NCI-H524 treated with DMSO at 0.1 percent for 48 hours (cell line): ENCODE measurements at regions not wholly inside any gene's neighbourhood (a gene's known extent, or its start where the extent isn't known, plus 50 kb on each side); places are given as distances from the start of the nearest gene placed in this dataset.

Experiments
- DNase-seq: peaks from one replicate; lab custom pipeline; 2025; lab: John Stamatoyannopoulos, UW

DNA sequence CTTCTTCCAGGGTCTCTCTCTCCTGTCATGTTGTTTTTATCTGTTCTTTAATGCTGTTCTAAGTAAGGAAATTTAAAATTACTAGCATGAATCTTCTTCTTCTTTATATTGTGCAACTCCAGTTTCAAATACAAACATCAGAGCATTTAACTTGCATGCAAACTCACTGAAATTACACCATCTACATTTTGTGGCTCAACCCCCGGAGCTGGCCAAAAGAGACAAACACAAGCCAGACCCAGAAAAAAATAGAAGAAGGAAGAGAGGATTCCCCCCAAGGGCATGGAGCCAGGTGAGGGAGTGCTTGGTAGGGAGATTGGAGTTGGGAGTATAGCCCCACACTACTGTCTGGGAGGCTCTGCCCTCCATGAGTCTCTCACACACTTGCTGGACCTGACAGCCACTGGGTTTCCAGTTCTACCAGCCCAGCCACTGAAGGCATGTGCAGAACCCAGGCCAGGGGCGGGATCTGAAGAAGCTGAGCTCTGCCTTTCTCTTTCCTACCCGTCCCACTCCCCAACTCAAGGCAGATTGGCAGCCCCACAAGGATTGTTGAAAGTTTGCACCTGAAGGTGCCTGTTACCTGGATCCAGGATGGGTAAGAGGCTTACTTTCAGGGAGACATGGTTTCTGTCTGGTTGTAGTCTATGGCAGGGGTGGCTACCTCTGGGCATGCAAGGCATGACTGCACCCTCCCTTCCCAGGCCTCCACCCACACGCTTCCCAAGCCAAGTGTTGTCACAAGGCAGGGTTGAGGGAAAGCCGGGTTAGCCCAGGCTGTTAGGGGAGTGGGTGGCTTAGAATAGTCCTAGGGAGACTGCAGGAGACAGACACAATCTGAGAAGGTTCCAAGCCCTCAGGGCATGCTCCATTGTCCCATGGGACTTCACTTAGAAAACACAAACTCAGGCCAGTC, 297.2 kb downstream of the TGFB2 start:
- no peak for DNase-seq

DNA sequence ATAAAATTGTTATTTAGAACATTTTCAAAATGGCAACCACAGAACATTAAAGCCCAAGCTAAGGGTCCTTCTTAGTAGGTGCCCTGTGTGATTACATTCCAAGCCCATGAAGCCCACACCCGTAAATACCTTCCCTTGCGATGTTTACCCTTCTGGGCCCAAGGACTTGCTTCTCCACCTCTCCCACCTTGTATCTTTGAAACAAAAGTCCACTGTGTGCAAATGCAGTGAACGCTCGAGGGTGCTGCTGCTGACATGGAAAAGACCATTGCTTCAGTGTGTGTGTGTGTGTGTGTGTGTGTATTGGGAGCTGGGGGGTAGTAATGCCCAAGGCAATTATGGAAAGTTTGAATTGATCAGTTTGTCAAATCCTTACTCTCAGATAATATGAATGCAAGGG, 298.1 kb downstream of the TGFB2 start:
- DNase-seq: no peak

DNA sequence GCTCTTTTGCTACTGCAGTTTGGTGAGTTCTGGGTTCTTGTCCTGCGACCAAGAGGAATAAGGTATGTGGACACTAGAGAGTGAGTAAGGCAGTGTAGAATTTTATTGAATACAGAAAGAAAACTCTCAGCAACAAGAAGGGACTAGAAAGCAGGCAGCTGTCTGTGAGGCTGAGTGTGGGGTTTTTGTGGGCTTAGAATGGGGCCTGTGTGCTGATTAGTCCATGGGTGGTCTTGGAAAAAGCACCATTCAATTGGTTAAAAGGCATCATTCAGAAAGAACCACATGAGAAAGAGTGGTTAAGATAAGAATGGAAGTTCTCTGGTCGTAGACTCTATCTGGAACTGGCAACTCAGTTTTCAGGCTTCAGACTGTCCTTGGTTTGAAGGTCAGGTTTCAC, 298.8 kb downstream of the TGFB2 start:
- DNase-seq: no peak

DNA sequence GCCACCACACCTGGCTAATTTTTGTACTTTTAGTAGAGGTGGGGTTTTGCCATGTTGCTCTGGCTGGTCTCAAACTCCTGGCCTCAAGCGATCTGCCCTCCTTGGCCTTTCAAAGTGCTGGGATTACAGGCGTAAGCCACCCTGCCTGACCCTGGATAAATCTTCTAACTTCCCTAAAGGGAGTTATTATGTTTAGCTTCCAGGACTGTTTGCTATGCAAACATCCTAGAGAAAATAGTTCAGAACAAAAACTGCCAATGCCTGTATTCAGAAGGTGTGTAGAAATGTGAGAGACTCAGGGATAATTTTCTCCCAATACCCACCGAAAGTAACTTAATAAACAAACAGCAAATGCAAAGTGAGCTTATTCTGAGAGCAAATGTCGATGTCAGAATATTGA, 301.2 kb downstream of the TGFB2 start:
- DNase-seq: no peak

DNA sequence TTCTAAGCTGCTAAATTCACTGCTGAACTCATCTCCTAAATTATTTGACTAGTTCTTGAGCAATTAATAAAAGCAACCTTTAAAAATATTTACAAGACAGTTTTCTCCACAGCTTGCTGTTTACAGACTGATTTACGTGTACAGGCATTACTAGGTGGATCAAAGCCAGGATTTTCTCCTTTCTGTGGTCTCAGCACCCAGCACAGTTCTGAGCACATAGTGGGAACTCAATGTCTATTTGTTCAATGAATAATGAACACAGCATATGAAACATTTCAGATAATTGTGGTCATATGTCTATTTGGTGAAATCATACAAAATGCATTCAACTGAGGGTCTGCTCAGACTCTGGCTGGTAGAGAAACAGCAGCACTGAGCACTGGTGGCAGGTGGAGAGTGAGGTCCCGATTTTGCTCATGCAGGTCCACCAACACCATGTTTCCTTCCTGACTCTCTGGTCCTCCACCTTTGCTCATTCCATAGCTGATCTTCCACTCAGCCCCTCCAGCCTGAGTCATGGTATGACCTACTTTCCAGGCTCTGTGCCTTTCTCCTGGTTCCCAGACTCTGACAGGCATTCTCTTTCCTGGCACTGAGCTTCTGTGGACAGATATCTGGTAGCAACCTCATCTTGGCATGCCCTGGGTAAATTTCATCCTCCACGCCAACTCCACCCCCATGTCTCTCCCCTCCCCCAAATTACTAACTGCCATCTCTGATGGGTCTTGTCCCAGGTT, 311.3 kb downstream of the TGFB2 start:
- DNase-seq: no peak

DNA sequence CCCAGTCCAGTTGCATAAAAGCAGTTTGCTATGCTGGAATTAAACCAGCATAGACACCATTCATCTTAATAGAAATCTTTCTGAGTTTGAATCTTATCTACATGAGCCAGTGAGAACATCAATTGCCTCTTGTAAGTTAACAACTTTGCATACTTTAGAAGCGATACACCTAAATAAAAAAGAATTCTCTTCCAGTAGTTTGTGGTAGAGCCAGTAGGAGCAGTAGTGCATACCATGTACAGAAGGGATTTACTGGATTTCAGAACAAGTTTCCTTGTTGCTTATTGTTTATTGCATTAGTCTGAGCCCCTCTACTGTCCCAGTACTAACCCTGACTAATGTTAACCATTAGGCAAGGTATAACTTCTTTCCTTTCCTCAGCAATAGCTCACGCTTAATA, 313.1 kb downstream of the TGFB2 start:
- DNase-seq: no peak

DNA sequence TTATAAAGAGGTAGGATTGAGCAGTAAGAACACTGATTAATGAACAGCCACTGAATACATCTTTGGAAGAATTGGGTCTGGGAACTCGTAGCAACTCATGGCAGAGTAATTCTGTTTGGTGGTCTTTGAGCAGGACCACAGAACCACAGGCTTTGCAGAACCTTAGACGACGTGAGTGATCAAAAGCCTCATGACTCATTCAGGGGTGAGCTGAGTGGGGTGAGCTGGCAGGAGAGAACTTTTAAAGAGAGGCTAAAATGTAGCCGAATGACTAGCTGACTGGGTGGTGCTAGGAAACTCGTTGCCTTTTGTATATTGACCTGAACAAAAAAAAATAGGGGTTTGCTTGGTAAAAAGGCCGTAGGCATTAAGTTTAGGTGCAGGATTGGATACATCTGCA, 313.8 kb downstream of the TGFB2 start:
- DNase-seq: no peak

DNA sequence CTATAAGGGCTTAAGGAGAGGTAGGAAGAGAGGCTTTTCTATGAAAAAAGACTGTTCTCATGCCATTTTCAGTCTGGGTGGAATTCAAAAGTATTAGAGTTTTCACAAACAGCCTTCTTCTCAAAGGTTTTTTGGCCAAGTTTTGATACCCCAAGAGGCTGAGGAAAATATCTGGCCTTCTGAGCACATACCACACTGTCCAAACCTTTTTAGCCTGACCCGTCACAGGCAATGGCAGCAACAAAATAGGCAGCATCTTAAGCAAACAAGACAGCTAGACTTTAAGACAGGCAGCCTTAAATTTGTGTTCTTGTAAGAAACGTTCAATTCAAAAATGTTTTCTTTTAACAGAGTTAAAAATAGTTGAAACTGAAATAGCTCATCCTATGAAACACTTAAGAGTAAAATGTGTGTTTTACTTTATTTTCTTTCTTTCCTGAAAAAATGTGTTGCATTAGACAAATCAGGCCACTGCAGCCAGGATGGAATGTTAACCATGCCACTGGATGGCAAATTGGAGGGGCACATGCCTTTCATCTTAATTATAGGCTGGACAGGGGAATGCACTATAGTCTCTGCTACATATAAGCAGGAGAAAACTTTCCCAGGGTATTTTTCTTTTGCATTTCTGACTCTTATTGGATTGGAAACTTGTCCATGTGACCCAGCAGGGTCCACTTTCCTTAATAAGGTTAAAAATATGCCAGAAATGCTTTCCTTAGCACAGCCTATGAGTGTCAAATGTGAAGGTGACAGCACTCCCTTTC, 315.0 kb downstream of the TGFB2 start:
- DNase-seq: no peak

DNA sequence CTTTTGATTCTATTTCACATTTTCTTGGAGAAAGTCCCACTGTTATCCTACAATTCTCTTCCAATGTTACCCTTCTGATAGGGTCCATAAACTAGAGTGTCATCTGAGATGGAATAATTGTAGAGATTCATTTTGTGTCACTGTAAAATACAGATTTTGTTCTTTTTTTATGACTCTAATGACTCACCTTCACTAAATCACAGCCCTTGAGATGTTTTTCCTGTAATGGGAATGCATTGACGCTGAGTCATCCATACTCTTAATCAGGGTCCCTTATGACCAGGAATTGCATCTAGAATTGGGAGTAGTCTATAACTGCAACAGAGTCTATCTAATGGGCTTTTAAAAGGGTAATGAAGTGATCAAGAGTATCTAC, 315.5 kb downstream of the TGFB2 start:
- no peak for DNase-seq

DNA sequence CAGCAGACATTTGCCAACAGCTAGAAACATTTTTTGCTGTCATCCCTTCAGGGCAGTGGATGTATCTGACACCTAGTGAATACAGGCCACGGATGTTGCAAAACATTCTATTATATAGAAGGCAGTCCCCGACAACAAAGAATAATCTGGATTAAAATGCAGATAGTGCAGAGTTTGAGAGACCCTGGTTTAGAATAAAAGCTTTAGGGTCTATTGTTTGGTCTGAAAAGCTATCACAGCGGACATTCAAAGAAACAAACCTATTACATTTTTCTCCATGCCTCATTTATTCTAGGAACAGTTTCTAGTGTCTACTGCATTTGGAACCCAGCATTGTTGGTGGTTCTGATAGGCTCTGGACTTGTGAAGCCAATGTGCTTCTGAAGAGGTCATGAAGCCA, 316.3 kb downstream of the TGFB2 start:
- no peak for DNase-seq

DNA sequence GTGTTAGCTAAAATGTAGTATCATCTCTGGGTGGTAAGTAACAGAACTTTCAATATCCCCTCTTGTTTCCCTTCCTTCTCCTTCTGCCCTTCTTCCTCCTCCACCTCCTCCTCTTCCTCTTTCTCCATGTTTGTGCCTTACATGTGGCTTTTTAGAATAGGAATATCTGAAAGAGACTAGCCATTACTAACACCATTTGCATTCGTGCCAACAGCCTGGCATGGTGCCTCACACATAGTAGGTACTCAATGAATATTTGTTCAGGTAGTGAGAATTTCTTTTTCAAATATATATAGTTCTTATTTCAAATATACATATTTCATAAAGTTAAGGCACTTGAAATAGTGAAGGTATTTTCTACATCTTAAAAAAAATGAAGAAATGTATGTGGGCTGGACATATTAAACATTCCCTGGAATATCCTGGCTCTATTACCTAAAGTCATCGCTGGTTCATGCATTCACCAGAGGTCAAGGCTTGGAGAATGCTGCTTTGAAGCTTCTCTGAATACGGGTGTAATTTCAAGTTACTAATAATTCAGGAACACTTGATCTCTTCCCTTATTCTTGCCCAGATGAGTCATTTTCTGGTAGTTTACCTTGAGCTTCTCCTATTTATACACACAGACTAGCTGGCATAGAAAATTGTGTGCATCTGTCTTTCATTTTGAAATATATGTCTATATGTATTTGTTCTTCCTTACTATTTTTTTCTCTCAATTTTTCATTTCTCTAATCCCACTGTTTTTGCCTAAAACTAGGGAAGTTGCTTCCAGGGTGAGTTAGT, 319.4 kb downstream of the TGFB2 start:
- DNase-seq: no peak

DNA sequence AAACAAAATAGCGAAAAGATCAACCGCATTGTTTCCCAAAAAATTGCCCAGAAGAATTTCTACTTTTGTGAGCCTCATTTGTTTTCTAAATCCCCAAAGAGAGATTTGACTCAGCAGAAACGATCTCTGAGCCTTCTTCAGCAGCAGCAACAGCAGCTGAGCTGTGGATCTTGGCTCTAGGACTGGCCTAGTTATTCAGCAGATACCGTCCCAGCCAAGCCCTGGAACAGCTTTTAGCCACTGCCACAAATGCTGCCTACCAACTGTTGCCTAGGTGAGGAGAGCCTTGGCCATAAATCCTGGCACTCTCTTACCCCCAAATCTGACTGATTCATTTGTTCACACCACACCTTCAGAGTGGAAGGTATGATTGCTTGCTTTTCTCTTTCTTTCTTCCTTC, 320.1 kb downstream of the TGFB2 start:
- no peak for DNase-seq

DNA sequence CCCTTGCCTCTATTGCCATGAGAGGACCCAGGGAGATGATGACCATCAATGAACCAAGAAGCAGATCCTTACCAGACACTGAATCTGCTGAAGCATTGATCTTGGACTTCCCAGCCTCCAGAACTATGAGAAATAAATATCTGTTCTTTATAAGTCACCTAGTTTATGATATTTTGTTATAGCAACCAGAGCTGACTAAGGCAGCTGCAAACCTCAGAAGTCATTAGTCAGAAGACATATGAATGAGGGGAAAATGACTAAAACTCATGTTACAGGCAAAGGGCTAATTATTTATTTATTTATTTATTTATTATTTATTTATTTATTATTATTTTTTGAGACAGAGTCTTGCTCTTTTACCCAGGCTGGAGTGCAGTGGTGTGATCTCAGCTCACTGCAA, 321.1 kb downstream of the TGFB2 start:
- no peak for DNase-seq

DNA sequence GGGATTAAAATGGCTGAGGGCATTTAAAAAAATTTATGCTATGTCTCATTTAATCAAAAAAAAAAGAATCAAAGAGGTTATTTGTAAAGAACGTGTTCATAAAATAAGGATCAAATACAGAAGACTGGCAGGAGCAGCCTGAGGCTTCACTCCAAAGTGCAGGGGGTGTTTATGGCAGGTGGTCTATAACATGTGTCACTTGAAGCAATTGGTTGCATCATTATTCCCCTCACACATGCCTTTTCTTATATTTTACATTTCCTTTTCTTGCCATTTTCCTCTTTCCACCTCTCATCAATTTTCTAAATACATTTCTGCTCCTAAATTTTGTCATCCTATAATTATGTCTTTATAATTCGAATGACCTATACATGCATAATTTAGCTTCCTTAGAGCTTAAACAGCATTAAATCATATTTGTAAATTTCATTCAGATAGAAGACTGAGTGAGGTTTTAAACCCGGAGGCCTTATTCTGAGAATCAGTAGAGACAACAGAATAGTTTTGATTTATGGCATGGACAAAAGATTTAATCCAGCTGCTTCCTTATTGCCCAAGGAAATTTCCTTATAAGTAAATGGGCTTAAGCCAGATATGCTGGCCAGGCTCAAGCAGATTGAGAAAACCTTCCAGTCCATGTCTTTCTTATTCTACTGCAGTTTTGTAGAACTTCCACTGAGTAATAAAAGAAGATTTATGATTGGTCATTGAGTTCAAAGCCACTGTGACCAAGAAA, 322.8 kb downstream of the TGFB2 start:
- no peak for DNase-seq

DNA sequence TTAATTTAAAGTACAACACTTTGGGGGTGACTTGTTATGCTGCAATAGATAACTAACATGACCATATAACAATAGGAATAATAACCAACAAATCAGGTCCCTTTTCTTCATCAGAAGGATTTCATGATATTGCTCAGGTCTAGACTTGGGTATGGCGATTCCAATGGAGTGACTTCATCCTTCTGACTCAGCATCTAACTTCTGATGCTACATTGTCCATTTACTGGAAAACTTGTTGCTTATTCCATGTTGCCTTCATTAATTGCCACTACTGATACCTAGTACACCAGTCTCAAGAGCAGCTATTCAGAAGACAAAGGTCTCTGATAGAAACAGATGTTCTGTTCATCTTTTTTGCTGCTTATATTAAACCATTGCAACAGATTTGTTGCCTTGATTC, 324.3 kb downstream of the TGFB2 start:
- no peak for DNase-seq

DNA sequence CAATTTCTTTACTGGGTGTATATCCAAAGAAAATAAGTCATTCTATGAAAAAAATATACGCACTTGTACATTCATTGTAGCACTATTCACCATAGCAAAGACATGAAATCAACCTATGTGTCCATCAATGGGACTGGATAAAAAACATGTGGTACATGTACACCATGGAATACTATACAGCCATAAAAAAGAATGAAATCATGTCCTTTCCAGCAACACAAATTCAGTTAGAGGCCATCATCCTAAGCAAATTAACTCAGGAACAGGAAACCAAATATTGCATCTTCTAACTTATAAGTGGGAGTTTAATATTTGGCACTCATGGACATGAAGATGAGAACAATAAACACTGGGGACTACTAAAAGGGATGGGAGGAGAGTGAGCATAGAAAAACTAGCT, 325.7 kb downstream of the TGFB2 start:
- no peak for DNase-seq

DNA sequence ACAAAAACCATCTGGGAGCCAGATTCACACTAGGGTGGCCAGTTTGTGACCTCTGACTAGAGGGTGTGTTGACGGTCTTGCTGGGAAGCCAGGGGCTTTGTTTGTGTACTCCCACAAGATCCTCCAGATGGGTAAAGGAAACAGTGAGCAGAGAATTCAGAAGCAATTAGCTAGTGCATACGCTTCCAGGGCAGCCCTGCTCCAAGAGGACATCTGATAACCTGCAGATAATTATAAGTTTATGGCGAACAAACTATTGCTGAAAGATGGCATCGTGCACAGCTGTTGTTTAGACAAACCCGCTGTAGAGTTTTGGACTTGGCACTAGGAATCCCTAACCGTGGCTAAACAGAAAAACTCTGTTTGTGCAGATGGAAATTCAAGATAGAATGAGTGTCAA, 326.4 kb downstream of the TGFB2 start:
- DNase-seq: peak; percentile 75

DNA sequence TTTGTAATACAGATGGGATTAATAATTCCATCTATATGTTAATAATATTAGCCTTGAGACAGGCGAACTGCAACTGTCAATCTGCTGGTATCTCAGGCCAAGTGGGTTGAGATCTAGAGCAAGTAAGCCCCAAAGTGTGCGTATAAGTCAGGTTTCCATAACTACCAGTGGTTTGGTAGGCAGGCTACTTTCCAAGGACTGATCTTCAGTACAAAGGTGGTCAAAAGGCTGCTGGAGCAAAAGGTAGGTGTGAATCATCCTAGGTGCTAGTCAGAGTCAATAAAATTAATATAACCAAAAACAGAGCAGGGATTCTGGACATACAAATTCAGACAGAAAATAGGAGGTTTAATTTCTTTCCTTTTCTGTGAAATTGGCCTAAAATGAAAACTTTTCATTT, 328.0 kb downstream of the TGFB2 start:
- DNase-seq: no peak

DNA sequence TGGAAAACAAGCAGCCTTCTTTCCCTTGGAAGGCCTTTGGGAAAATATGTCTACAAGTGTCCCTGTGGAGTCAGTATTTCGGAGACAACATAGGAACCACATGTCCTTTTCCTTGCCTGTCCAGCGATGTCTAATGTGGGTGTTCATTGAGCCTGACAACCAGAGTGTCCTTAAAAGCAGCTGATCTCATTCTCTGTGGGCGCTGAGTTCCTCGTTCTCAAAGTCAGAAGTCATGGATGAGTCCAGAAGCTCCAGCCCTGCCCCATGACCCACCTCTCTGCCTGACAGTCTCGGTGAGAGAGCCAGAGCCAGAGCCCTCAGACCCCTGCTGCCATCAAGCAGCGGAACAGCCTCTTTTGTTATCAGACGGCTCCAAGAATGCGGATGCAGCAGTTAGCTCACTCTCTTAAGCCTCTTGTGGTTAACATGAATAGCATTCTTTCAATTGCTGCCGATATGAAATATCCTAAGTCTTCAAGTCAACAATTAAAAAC, 329.2 kb downstream of the TGFB2 start:
- DNase-seq: no peak

DNA sequence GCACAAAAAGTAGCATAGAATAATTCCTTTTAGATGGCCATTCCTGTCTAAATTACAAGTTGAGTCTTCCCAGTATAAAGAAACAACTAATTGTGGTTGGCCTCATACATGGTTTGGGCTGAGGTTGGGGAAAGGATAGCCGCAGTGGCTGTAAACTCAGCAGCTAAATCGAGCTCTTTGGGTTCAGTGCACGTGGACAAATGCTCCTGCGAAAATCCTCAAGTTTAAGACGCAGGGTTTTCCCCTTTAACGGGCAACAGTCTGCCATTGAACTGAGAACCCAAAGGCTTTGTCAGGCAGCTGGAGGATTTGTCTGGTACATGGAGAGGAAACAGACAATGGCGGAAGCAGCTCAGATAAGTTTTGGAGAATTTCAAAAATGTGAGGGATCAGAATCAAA, 331.9 kb downstream of the TGFB2 start:
- DNase-seq: no peak

DNA sequence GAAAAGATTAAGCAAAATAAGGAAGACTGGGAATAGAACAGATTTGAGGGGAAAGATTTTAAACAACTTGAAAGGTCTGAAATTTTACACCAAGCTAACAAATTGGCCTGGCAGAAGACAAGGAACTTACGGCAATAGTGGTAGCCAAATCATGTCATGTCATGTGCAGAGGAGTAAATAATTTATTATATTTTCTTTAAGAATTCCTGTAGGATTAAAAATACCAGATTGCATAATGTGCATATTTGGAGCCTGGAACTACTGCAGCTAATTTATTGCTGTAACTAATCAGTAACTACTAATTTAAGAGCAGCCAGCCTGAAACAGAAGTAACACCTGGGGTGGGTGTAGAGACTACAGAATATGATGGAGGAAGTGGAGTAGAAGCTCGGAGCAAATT, 334.3 kb downstream of the TGFB2 start:
- no peak for DNase-seq
